ENCODE measurements at regions not wholly inside any gene's neighbourhood (a gene's known extent, or its start where the extent isn't known, plus 50 kb on each side); places are given as distances from the start of the nearest gene placed in this dataset.

DNA sequence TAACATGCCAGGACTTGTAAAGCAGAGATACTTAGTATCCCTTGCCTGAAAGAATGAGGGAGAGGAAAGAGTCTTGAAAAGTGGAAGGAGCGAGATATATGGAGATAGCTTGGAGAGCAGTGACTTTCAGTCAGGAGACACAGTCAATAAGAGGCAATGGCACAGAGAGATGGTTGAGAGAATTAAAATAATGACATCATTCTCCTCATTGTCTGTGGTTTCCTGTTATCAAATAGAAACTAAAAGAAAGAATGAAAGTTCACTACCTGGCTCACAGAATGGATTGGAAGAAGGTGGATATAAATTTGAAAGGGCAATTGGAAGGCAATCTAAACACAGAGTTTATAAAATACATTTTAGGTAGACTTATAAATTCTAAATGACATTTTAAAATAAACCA, 760.2 kb upstream of the AADAT start:
- H3K4me3 Mint-ChIP-seq (ENCODE audit: unreplicated experiment), result no peak overlapping the region
- no peaks in the 10 kb centered on the region for H3K36me3 Mint-ChIP-seq (ENCODE audit: low read depth)
- no peak overlapping the region for H3K27ac Mint-ChIP-seq (ENCODE audit: unreplicated experiment)
- TF ChIP-seq, protein P1, sequence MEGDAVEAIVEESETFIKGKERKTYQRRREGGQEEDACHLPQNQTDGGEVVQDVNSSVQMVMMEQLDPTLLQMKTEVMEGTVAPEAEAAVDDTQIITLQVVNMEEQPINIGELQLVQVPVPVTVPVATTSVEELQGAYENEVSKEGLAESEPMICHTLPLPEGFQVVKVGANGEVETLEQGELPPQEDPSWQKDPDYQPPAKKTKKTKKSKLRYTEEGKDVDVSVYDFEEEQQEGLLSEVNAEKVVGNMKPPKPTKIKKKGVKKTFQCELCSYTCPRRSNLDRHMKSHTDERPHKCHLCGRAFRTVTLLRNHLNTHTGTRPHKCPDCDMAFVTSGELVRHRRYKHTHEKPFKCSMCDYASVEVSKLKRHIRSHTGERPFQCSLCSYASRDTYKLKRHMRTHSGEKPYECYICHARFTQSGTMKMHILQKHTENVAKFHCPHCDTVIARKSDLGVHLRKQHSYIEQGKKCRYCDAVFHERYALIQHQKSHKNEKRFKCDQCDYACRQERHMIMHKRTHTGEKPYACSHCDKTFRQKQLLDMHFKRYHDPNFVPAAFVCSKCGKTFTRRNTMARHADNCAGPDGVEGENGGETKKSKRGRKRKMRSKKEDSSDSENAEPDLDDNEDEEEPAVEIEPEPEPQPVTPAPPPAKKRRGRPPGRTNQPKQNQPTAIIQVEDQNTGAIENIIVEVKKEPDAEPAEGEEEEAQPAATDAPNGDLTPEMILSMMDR (IDR thresholded peaks at IDR 0.05), result no peak
- no peaks in the 10 kb centered on the region for H3K9me3 Mint-ChIP-seq (ENCODE audit: low read depth)
- H3K4me1 Mint-ChIP-seq (ENCODE audit: low read depth), result no peaks in the 10 kb centered on the region
- peaks cover 18% of the 10 kb centered on the region for H3K27me3 Mint-ChIP-seq (ENCODE audit: low read depth)
- no peak for DNase-seq (ENCODE audit: low spot score)

DNA sequence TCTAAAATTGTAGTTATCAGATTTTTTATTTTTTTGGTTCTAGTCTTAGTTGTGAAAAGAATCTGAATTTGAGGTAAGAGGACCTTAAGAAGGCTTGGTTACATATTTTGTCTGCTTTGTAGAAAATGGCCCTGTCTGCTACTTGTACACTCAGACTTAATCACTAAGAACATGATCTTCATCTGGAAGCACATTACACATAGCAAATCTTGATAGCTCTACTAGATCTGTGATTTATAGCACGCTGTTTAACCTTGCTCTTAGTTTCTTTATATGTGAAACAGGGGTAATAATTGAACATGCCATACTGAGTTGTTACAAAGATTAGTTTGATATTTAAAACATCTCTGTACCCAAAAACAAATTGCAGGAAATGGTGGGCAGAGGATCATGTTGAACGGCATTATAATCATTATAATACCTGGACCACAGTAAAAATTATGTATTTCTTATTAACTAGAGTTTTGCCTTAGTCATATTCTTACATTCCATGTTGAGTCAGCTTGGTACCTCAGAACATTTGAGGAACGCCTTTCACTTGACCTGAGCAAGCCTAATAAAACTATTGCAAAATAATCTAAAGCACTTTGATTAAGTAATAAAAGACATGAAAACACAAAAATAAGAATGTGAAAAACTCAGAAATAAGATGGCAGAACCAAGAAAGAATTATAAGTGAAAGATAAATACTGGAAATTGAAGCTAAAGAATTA, 738.0 kb upstream of the AADAT start:
- Mint-ChIP-seq H3K36me3 (ENCODE audit: low read depth) (no peaks in the 10 kb centered on the region), H3K27ac (ENCODE audit: unreplicated experiment) (no peak overlapping the region), H3K27me3 (ENCODE audit: low read depth) (peaks cover 9% of the 10 kb centered on the region), H3K4me3 (ENCODE audit: unreplicated experiment) (no peak overlapping the region), H3K4me1 (ENCODE audit: low read depth) (peaks cover 5% of the 10 kb centered on the region), H3K9me3 (ENCODE audit: low read depth) (peaks cover 2% of the 10 kb centered on the region)
- TF ChIP-seq, protein P1 (IDR thresholded peaks at IDR 0.05), result no peak
- no peak for DNase-seq (ENCODE audit: low spot score)

DNA sequence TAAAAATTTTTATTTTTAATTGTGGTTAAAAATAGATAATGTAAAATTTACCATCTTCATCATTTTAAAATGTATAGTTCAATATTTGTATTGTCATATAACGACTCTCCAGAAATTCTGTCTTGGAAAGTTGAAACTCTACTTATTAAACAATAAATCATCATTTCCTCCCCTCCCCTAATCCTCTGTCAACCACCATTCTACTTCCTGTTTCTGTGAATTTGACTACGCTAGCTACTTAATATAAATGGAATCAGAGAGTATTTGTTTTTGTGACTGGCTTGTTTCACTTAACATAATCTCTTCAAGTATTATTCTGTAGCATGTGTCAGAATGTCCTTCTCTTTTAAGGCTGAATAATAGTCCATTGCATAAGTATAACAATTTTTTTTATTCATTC, 729.0 kb upstream of the AADAT start:
- DNase-seq (ENCODE audit: low spot score), result no peak
- Mint-ChIP-seq H3K27ac (ENCODE audit: unreplicated experiment) (no peak overlapping the region), H3K4me3 (ENCODE audit: unreplicated experiment) (no peak overlapping the region), H3K4me1 (ENCODE audit: low read depth) (no peaks in the 10 kb centered on the region), H3K9me3 (ENCODE audit: low read depth) (peaks cover 23% of the 10 kb centered on the region), H3K36me3 (ENCODE audit: low read depth) (no peaks in the 10 kb centered on the region), H3K27me3 (ENCODE audit: low read depth) (peaks cover 7% of the 10 kb centered on the region)
- TF ChIP-seq, protein P1 (IDR thresholded peaks at IDR 0.05), result no peak

- H3K27me3 Mint-ChIP-seq (ENCODE audit: low read depth), result peaks cover 6% of the 10 kb centered on the region
- no peak overlapping the region for H3K4me3 Mint-ChIP-seq (ENCODE audit: unreplicated experiment)
- TF ChIP-seq, protein P1 (IDR thresholded peaks at IDR 0.05), result no peak
- H3K36me3 Mint-ChIP-seq (ENCODE audit: low read depth), result no peaks in the 10 kb centered on the region
- no peaks in the 10 kb centered on the region for H3K9me3 Mint-ChIP-seq (ENCODE audit: low read depth)
- DNase-seq (ENCODE audit: low spot score), result peak; percentile 61
- H3K27ac Mint-ChIP-seq (ENCODE audit: unreplicated experiment), result no peak overlapping the region
- H3K4me1 Mint-ChIP-seq (ENCODE audit: low read depth), result no peaks in the 10 kb centered on the region
These were observed 715.6 kb upstream of the AADAT start for GRCh38 chr4:170805352-170805751.

- no peak overlapping the region for H3K27ac Mint-ChIP-seq (ENCODE audit: unreplicated experiment)
- H3K36me3 Mint-ChIP-seq (ENCODE audit: low read depth), result no peaks in the 10 kb centered on the region
- peak; percentile 33 for DNase-seq (ENCODE audit: low spot score)
- no peaks in the 10 kb centered on the region for H3K4me1 Mint-ChIP-seq (ENCODE audit: low read depth)
- H3K4me3 Mint-ChIP-seq (ENCODE audit: unreplicated experiment), result no peak overlapping the region
- TF ChIP-seq, protein P1 (IDR thresholded peaks at IDR 0.05), result no peak
- no peaks in the 10 kb centered on the region for H3K9me3 Mint-ChIP-seq (ENCODE audit: low read depth)
- H3K27me3 Mint-ChIP-seq (ENCODE audit: low read depth), result peaks cover 6% of the 10 kb centered on the region
These were observed 715.2 kb upstream of the AADAT start for GRCh38 chr4:170804930-170805329.

All from chondrocyte (in vitro differentiated cells).